B cell (primary cell): ENCODE measurements at regions not wholly inside any gene's neighbourhood (a gene's known extent, or its start where the extent isn't known, plus 50 kb on each side); places are given as distances from the start of the nearest gene placed in this dataset.

Source experiments
- ATAC-seq: fragments of 200-7000 bp; cut with Tn5 transposase; one replicate; pipeline ENCODE4 v1.10.0; 2021; ENCODE audit warnings: low read depth, mild to moderate bottlenecking, moderate number of reproducible peaks, moderate library complexity
- CTCF ChIA-PET: fragments of 350-600 bp; sonication (Branson Sonifier 250); formaldehyde crosslinking; loops from one replicate; lab custom pipeline; 2021; ENCODE audit warnings: antibody characterized with exemption, inconsistent platforms; lab: Charles Lee
- POLR2A ChIA-PET: fragments of 350-600 bp; sonication (Branson Sonifier 250); formaldehyde crosslinking; loops from one replicate; lab custom pipeline; 2021; ENCODE audit warnings: antibody characterized with exemption; lab: Charles Lee
- DNase-seq: peaks from one replicate; pipeline ENCODE4 v3.0.0; 2013
- H2AFZ ChIP-seq: 2 replicates; pipeline ENCODE4 v1.6.1; 2012; ENCODE audit warnings: mild to moderate bottlenecking, low read depth, low read length; ENCODE audit not compliant: insufficient read depth, poor library complexity, severe bottlenecking
- H3K27ac ChIP-seq, 2 donors: 1 replicate in 1 of 2; 2 replicates in 1 of 2; pipeline ENCODE4 v1.5.1; 2012 to 2013; ENCODE audit warnings: low read length in 2 of 2, mild to moderate bottlenecking in 2 of 2, moderate library complexity in 1 of 2
- H3K27me3 ChIP-seq, 4 experiments: fragments of 200-600 bp in 1 of 4; sonication (generic) in 1 of 4; replicated peaks in 1 of 4; 1 replicate in 2 of 4; 2 replicates in 2 of 4; pipeline versions ENCODE4 v1.6.1 to v1.7.0; 2013 to 2016; ENCODE audit warnings: low read length in 3 of 4, mild to moderate bottlenecking in 2 of 4, mixed read lengths in 1 of 4, moderate library complexity in 1 of 4; ENCODE audit not compliant: insufficient read depth in 4 of 4, control insufficient read depth in 3 of 4; ENCODE audit errors: control extremely low read depth in 1 of 4
- H3K36me3 ChIP-seq, 2 experiments: replicated peaks in 1 of 2; 1 replicate in 1 of 2; 2 replicates in 1 of 2; pipeline versions ENCODE4 v1.6.1 to v1.7.1; 2013; ENCODE audit warnings: low read length in 1 of 2; ENCODE audit not compliant: insufficient read depth in 2 of 2, control insufficient read depth in 1 of 2; ENCODE audit errors: control extremely low read depth in 1 of 2, extremely low read depth in 1 of 2
- H3K4me1 ChIP-seq, 2 donors: fragments of 200-600 bp in 1 of 2; sonication (generic) in 1 of 2; 1 replicate in 1 of 2; 2 replicates in 1 of 2; pipeline versions ENCODE4 v1.5.1 to v1.6.1; 2013 to 2017; ENCODE audit warnings: low read length in 2 of 2; ENCODE audit not compliant: control insufficient read depth in 2 of 2, insufficient read depth in 2 of 2
- H3K4me2 ChIP-seq: replicated peaks from 2 replicates; pipeline ENCODE3; 2012; ENCODE audit warnings: mild to moderate bottlenecking, low read depth, low read length; ENCODE audit not compliant: poor library complexity, severe bottlenecking
- H3K4me3 ChIP-seq, 5 experiments: fragments of 200-600 bp in 1 of 5; sonication (generic) in 1 of 5; 1 replicate in 3 of 5; 2 replicates in 2 of 5; pipeline versions ENCODE4 v1.5.1 to v1.7.0; 2011 to 2016; ENCODE audit warnings: low read length in 4 of 5, mild to moderate bottlenecking in 4 of 5, low read depth in 2 of 5, control low read depth in 1 of 5, moderate library complexity in 1 of 5; ENCODE audit not compliant: insufficient read depth in 1 of 5; ENCODE audit errors: control extremely low read depth in 1 of 5, extremely low read depth in 1 of 5
- H3K79me2 ChIP-seq: fragments of 200-600 bp; sonication (generic); one replicate; pipeline ENCODE4 v1.6.0; 2016; ENCODE audit warnings: low read length; ENCODE audit not compliant: control insufficient read depth, insufficient read depth
- H3K9ac ChIP-seq: fragments of 200-600 bp; sonication (generic); 2 replicates; pipeline ENCODE4 v1.6.1; 2017; ENCODE audit warnings: mild to moderate bottlenecking, low read length, moderate library complexity
- H3K9me3 ChIP-seq, 3 donors: one replicate each; pipeline versions ENCODE4 v1.6.1 to v1.7.1; 2013; ENCODE audit warnings: low read length in 2 of 3; ENCODE audit not compliant: control insufficient read depth in 2 of 3, insufficient read depth in 1 of 3; ENCODE audit errors: control extremely low read depth in 1 of 3
- H4K20me1 ChIP-seq: 2 replicates; pipeline ENCODE4 v1.6.0; 2012; ENCODE audit warnings: mild to moderate bottlenecking, low read length; ENCODE audit not compliant: insufficient read depth, control insufficient read depth, poor library complexity, severe bottlenecking
- H3K27ac Mint-ChIP-seq: one replicate; pipeline ENCODE4 v1.8.0; 2021; ENCODE audit warnings: mixed read lengths
- H3K27me3 Mint-ChIP-seq: one replicate; pipeline ENCODE4 v1.8.0; 2021; ENCODE audit warnings: mixed read lengths
- H3K4me1 Mint-ChIP-seq: one replicate; pipeline ENCODE4 v1.8.0; 2021; ENCODE audit warnings: mixed read lengths
- H3K4me3 Mint-ChIP-seq: one replicate; pipeline ENCODE4 v1.8.0; 2021; ENCODE audit warnings: mixed read lengths
- H3K9me3 Mint-ChIP-seq: one replicate; pipeline ENCODE4 v1.8.0; 2022; ENCODE audit warnings: mixed read lengths; ENCODE audit not compliant: insufficient read depth
- CTCF ChIP-seq: fragments of 200-600 bp; IDR thresholded peaks from one replicate; pipeline ENCODE4 v1.8.0; 2022; ENCODE audit warnings: antibody characterized with exemption, mild to moderate bottlenecking
- EZH2 ChIP-seq: IDR thresholded peaks from 2 replicates; pipeline ENCODE4 v1.6.1; 2012; ENCODE audit warnings: borderline replicate concordance, low read depth, mild to moderate bottlenecking, moderate library complexity, low read length; ENCODE audit not compliant: insufficient read depth, poor library complexity, severe bottlenecking
- WGBS: methylation state at CpG from one replicate; pipeline ENCODE4 v1.1.5; 2013; ENCODE audit warnings: missing lambda C conversion rate; ENCODE audit not compliant: insufficient coverage; 5-methylcytosine and 5-hydroxymethylcytosine counted together
- intact Hi-C: fragments of 100-400 bp; cut with micrococcal nuclease; formaldehyde crosslinking; loops from one replicate; pipeline ENCODE4 v1.10.0; 2022

GRCh38 chr14:86574778-86575129 lies 1044.8 kb downstream of the FLRT2 start:
- no peak overlapping the region for H3K27ac Mint-ChIP-seq
- Histone ChIP-seq H3K4me3 (no peak overlapping the region), H4K20me1 (no peaks in the 10 kb centered on the region), H3K4me2 (no peak overlapping the region), H3K79me2 (no peaks in the 10 kb centered on the region), H3K9ac (no peak overlapping the region), H3K27me3 (no peaks in the 10 kb centered on the region), H3K4me1 (no peaks in the 10 kb centered on the region), H3K36me3 (no peaks in the 10 kb centered on the region), H2AFZ (no peak overlapping the region), H3K9me3 (peaks cover 0 to 9% (median 0%) of the 10 kb centered on the region in 3 donors), H3K27ac (no peak overlapping the region)
- H3K4me1 Mint-ChIP-seq: no peaks in the 10 kb centered on the region
- WGBS: no CpG with 5 or more reads among the region's 1 CpG
- ChIA-PET CTCF (no interaction called here), POLR2A (no interaction called here)
- no peaks in the 10 kb centered on the region for H3K27me3 Mint-ChIP-seq
- TF ChIP-seq EZH2 (no peak), CTCF (no peak)
- no peak overlapping the region for H3K4me3 Mint-ChIP-seq
- DNase-seq: no peak
- peaks cover 6% of the 10 kb centered on the region for H3K9me3 Mint-ChIP-seq
- intact Hi-C loops: no loop called here
- ATAC-seq: no peak

- CTCF ChIA-PET: no interaction called here
These were observed 1044.3 kb downstream of the FLRT2 start for GRCh38 chr14:86574051-86574777.

More at GRCh38 chr14:86574051-86574777, 1044.3 kb downstream of the FLRT2 start:
- no peak overlapping the region for H3K4me3 ChIP-seq
- Mint-ChIP-seq H3K27me3 (no peaks in the 10 kb centered on the region), H3K4me1 (no peaks in the 10 kb centered on the region), H3K9me3 (peaks cover 6% of the 10 kb centered on the region), H3K27ac (no peak overlapping the region), H3K4me3 (no peak overlapping the region)
- H3K27ac ChIP-seq: no peak overlapping the region
- H3K4me1 ChIP-seq: no peaks in the 10 kb centered on the region
- no peaks in the 10 kb centered on the region for H4K20me1 ChIP-seq
- no peak overlapping the region for H2AFZ ChIP-seq
- intact Hi-C loops: no loop called here
- no peak for DNase-seq
- 97% methylated on average over 9 of the region's 10 CpGs for WGBS
- POLR2A ChIA-PET: no interaction called here
- TF ChIP-seq EZH2: no peak
- TF ChIP-seq CTCF: no peak
- H3K79me2 ChIP-seq: no peaks in the 10 kb centered on the region
- no peak for ATAC-seq
- no peak overlapping the region for H3K9ac ChIP-seq
- no peak overlapping the region for H3K4me2 ChIP-seq
- peaks cover 0 to 9% (median 0%) of the 10 kb centered on the region in 3 donors for H3K9me3 ChIP-seq
- no peaks in the 10 kb centered on the region for H3K27me3 ChIP-seq
- H3K36me3 ChIP-seq: no peaks in the 10 kb centered on the region
